ENCODE measurements at regions not wholly inside any gene's neighbourhood (a gene's known extent, or its start where the extent isn't known, plus 50 kb on each side); places are given as distances from the start of the nearest gene placed in this dataset.

GRCh38 chr17:15134363-15134762 lies 130.8 kb downstream of the PMP22 start:
- TF ChIP-seq POLR2A (IDR thresholded peaks at IDR 0.05) (no peak), CTCF (IDR thresholded peaks at IDR 0.05) (no peak), EP300 (IDR thresholded peaks at IDR 0.05) (no peak)
